ENCODE measurements at regions not wholly inside any gene's neighbourhood (a gene's known extent, or its start where the extent isn't known, plus 50 kb on each side); places are given as distances from the start of the nearest gene placed in this dataset.
"Not testable (repeated sequence)": the region's sequence is repeated elsewhere in the genome, so short reads cannot be mapped to it uniquely, and the experiment has no call there.

- DNase-seq (ENCODE audit: missing footprints) (no peak), ATAC-seq (no peak)
- intact Hi-C loops (cut with DNase I) = no loop called here
Measured at GRCh38 chr10:108362296-108362695, 1197.8 kb upstream of the SORCS1 start.

- no peak for DNase-seq (ENCODE audit: missing footprints)
- no peak for ATAC-seq
- intact Hi-C loops (cut with DNase I) = no loop called here
Measured at GRCh38 chr10:108360187-108360586, 1195.7 kb upstream of the SORCS1 start.

GRCh38 chr10:108358912-108359311, 1194.4 kb upstream of the SORCS1 start:
- no peak for DNase-seq (ENCODE audit: missing footprints)
- intact Hi-C loops (cut with DNase I) = no loop called here
- ATAC-seq = no peak

- no peak for DNase-seq (ENCODE audit: missing footprints)
Measured at GRCh38 chr10:108352771-108353170, 1188.3 kb upstream of the SORCS1 start.

GRCh38 chr10:108348215-108348614, 1183.7 kb upstream of the SORCS1 start:
- no peak for DNase-seq (ENCODE audit: missing footprints)
- intact Hi-C loops (cut with DNase I) = no loop called here
- ATAC-seq = no peak

More at GRCh38 chr10:108352771-108353170, 1188.3 kb upstream of the SORCS1 start:
- intact Hi-C loops (cut with DNase I) = no loop called here
- no peak for ATAC-seq

- intact Hi-C loops (cut with DNase I) = no loop called here
- ATAC-seq (no peak), DNase-seq (ENCODE audit: missing footprints) (no peak)
Measured at GRCh38 chr10:108346066-108346465, 1181.6 kb upstream of the SORCS1 start.

- no peak for DNase-seq (ENCODE audit: missing footprints)
- no peak for ATAC-seq
- intact Hi-C loops (cut with DNase I) = no loop called here
Measured at GRCh38 chr10:108338146-108338545, 1173.6 kb upstream of the SORCS1 start.

- intact Hi-C loops (cut with DNase I) = no loop called here
- DNase-seq (ENCODE audit: missing footprints) (no peak), ATAC-seq (no peak)
Measured at GRCh38 chr10:108336836-108337235, 1172.3 kb upstream of the SORCS1 start.

- intact Hi-C loops (cut with DNase I) = no loop called here
- ATAC-seq = no peak
- no peak for DNase-seq (ENCODE audit: missing footprints)
Measured at GRCh38 chr10:108327706-108328105, 1163.2 kb upstream of the SORCS1 start.

- intact Hi-C loops (cut with DNase I) = no loop called here
- no peak for ATAC-seq
- DNase-seq (ENCODE audit: missing footprints) = no peak
Measured at GRCh38 chr10:108323274-108323798, 1158.8 kb upstream of the SORCS1 start.

GRCh38 chr10:108319434-108320222, 1155.1 kb upstream of the SORCS1 start:
- intact Hi-C loops (cut with DNase I) = no loop called here
- DNase-seq (ENCODE audit: missing footprints) (no peak), ATAC-seq (no peak)

GRCh38 chr10:108315636-108316035, 1151.1 kb upstream of the SORCS1 start:
- DNase-seq (ENCODE audit: missing footprints); ATAC-seq: not testable (repeated sequence)

GRCh38 chr10:108307925-108308312, 1143.4 kb upstream of the SORCS1 start:
- intact Hi-C loops (cut with DNase I) = no loop called here
- ATAC-seq (no peak), DNase-seq (ENCODE audit: missing footprints) (no peak)

More at GRCh38 chr10:108315636-108316035, 1151.1 kb upstream of the SORCS1 start:
- intact Hi-C loops (cut with DNase I) = not testable (repeated sequence)

- ATAC-seq (no peak), DNase-seq (ENCODE audit: missing footprints) (no peak)
- intact Hi-C loops (cut with DNase I) = no loop called here
Measured at GRCh38 chr10:108307250-108307924, 1142.9 kb upstream of the SORCS1 start.

- intact Hi-C loops (cut with DNase I) = no loop called here
- ATAC-seq = no peak
Measured at GRCh38 chr10:108303149-108303548, 1138.6 kb upstream of the SORCS1 start.

GRCh38 chr10:108301002-108301401, 1136.5 kb upstream of the SORCS1 start:
- DNase-seq (ENCODE audit: missing footprints) (no peak), ATAC-seq (no peak)
- intact Hi-C loops (cut with DNase I) = no loop called here

More at GRCh38 chr10:108303149-108303548, 1138.6 kb upstream of the SORCS1 start:
- DNase-seq (ENCODE audit: missing footprints) = no peak

GRCh38 chr10:108290823-108291222, 1126.3 kb upstream of the SORCS1 start:
- ATAC-seq (no peak), DNase-seq (ENCODE audit: missing footprints) (no peak)
- intact Hi-C loops (cut with DNase I) = no loop called here

- intact Hi-C loops (cut with DNase I) = no loop called here
- ATAC-seq (no peak), DNase-seq (ENCODE audit: missing footprints) (no peak)
Measured at GRCh38 chr10:108275895-108276685, 1111.6 kb upstream of the SORCS1 start.

- DNase-seq (ENCODE audit: missing footprints) = no peak
Measured at GRCh38 chr10:108260383-108260906, 1095.9 kb upstream of the SORCS1 start.

More at GRCh38 chr10:108260383-108260906, 1095.9 kb upstream of the SORCS1 start:
- ATAC-seq = no peak
- intact Hi-C loops (cut with DNase I) = no loop called here

Measured in Right ventricle myocardium inferior (tissue), 1 donor.